Loucy (cell line): ENCODE measurements at regions not wholly inside any gene's neighbourhood (a gene's known extent, or its start where the extent isn't known, plus 50 kb on each side); places are given as distances from the start of the nearest gene placed in this dataset.

Experiments
- H2AFZ ChIP-seq: fragments of 200-600 bp; sonication (generic); 2 replicates; pipeline ENCODE4 v1.6.0; 2016; ENCODE audit warnings: antibody characterized with exemption, mild to moderate bottlenecking, low read length, moderate library complexity
- H3F3A ChIP-seq: fragments of 200-600 bp; 2 replicates; pipeline ENCODE4 v1.6.0; 2016; ENCODE audit warnings: antibody characterized with exemption, low read depth, mild to moderate bottlenecking
- H3K27me3 ChIP-seq: fragments of 200-600 bp; sonication (generic); 2 replicates; pipeline ENCODE4 v1.6.1; 2014; ENCODE audit warnings: low read length, mild to moderate bottlenecking; ENCODE audit not compliant: insufficient read depth, poor library complexity, severe bottlenecking
- H3K36me3 ChIP-seq: fragments of 200-600 bp; sonication (generic); 2 replicates; pipeline ENCODE4 v1.6.1; 2016; ENCODE audit warnings: low read length; ENCODE audit not compliant: insufficient read depth
- H3K4me1 ChIP-seq: fragments of 200-600 bp; sonication (generic); 2 replicates; pipeline ENCODE4 v1.5.1; 2014; ENCODE audit warnings: low read length, mild to moderate bottlenecking; ENCODE audit not compliant: insufficient read depth, poor library complexity, severe bottlenecking
- H3K4me2 ChIP-seq: fragments of 200-600 bp; sonication (generic); 2 replicates; pipeline ENCODE4 v1.6.0; 2014; ENCODE audit warnings: antibody characterized with exemption, low read length, low read depth, mild to moderate bottlenecking; ENCODE audit not compliant: poor library complexity, severe bottlenecking
- H3K4me3 ChIP-seq: fragments of 200-600 bp; sonication (generic); 2 replicates; pipeline ENCODE4 v1.5.1; 2014; ENCODE audit warnings: low read length, mild to moderate bottlenecking, mixed read lengths; ENCODE audit not compliant: poor library complexity, severe bottlenecking
- H3K79me2 ChIP-seq: fragments of 200-600 bp; sonication (generic); 2 replicates; pipeline ENCODE4 v1.6.1; 2014; ENCODE audit warnings: low read length; ENCODE audit not compliant: insufficient read depth
- H3K9ac ChIP-seq: fragments of 200-600 bp; sonication (generic); 2 replicates; pipeline ENCODE4 v1.6.0; 2014; ENCODE audit warnings: mild to moderate bottlenecking, low read depth, low read length, moderate library complexity; ENCODE audit not compliant: poor library complexity, severe bottlenecking
- H3K9me2 ChIP-seq: fragments of 200-600 bp; sonication (generic); replicated peaks from 2 replicates; pipeline ENCODE4 v1.6.1; 2016; ENCODE audit warnings: low read depth, low read length, mixed read lengths
- H3K9me3 ChIP-seq: fragments of 200-600 bp; sonication (generic); 2 replicates; pipeline ENCODE4 v1.6.1; 2014; ENCODE audit warnings: mild to moderate bottlenecking, antibody characterized with exemption, low read length, low read depth; ENCODE audit not compliant: insufficient read depth
- H4K20me1 ChIP-seq: fragments of 200-600 bp; sonication (generic); 2 replicates; pipeline ENCODE4 v1.6.0; 2014; ENCODE audit warnings: antibody characterized with exemption, low read length, mild to moderate bottlenecking; ENCODE audit not compliant: insufficient read depth, poor library complexity, severe bottlenecking
- CTCF ChIP-seq: fragments of 200-600 bp; sonication (generic); conservative IDR thresholded peaks from 2 replicates; pipeline ENCODE4 v1.5.1; 2014; ENCODE audit warnings: mild to moderate bottlenecking, antibody characterized with exemption, low read length
- EZH2phosphoT487 ChIP-seq: fragments of 200-600 bp; IDR thresholded peaks from 2 replicates; pipeline ENCODE4 v1.6.1; 2018; ENCODE audit warnings: antibody characterized with exemption, mild to moderate bottlenecking, moderate library complexity, borderline replicate concordance

DNA sequence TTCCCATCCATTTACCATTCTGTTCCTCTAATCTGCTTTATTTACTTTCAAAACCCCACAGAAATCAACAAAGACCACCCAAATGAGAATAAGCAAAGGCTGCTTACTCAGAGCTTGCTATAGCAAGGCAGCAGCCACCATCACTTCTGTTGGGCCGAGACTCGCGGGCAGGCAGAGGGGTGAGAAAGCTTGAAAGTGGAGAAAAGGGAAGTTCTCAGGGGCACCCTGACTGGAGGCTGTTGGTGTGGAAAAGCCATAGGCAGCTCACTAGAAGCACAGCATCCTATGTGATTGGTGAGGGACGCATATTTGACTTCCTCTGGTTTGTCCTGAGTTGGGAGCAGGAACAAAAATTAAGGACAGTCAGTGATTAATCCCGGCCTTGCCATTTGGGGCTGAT lies 269.7 kb upstream of the THSD7B start:
- no peak overlapping the region for H3K9ac ChIP-seq
- no peaks in the 10 kb centered on the region for H3K9me2 ChIP-seq
- no peak overlapping the region for H3K4me2 ChIP-seq
- no peak overlapping the region for H3K4me3 ChIP-seq
- H2AFZ ChIP-seq, result no peak overlapping the region
- TF ChIP-seq CTCF, result no peak
- H3K9me3 ChIP-seq, result no peaks in the 10 kb centered on the region
- no peaks in the 10 kb centered on the region for H3K36me3 ChIP-seq
- no peaks in the 10 kb centered on the region for H3F3A ChIP-seq
- no peaks in the 10 kb centered on the region for H3K79me2 ChIP-seq
- no peaks in the 10 kb centered on the region for H3K27me3 ChIP-seq
- H4K20me1 ChIP-seq, result no peaks in the 10 kb centered on the region
- no peaks in the 10 kb centered on the region for H3K4me1 ChIP-seq

DNA sequence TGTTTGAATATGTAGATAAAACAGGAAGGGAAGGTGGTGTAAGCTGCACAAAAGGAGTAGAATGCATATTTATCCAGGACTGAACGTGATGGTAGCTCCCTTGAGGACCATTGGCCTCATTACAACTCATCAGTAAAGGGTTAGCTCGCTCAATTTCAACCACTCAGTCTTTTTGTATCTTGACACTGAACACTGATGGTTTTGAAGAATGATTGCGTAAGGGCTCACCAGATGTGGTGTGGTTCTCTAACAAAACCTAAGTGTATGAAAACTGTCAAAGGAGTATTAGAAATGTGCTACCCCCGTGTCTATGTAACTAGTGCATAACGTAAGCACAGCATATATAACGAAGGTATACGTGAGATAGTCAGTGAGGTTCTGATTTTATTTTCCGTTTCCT lies 272.4 kb upstream of the THSD7B start:
- Histone ChIP-seq H2AFZ (no peak overlapping the region), H3K27me3 (no peaks in the 10 kb centered on the region), H4K20me1 (no peaks in the 10 kb centered on the region), H3K4me1 (no peaks in the 10 kb centered on the region), H3K36me3 (no peaks in the 10 kb centered on the region), H3K79me2 (no peaks in the 10 kb centered on the region), H3K4me2 (no peak overlapping the region), H3K9me3 (no peaks in the 10 kb centered on the region), H3K9ac (no peak overlapping the region), H3K9me2 (no peaks in the 10 kb centered on the region), H3K4me3 (no peak overlapping the region), H3F3A (no peaks in the 10 kb centered on the region)
- TF ChIP-seq EZH2phosphoT487 (no peak), CTCF (no peak)

GRCh38 chr2:136490100-136490499 lies 275.2 kb upstream of the THSD7B start:
- H3K9ac ChIP-seq, result no peak overlapping the region
- no peaks in the 10 kb centered on the region for H3K9me3 ChIP-seq
- H3K4me1 ChIP-seq, result no peaks in the 10 kb centered on the region
- H4K20me1 ChIP-seq, result no peaks in the 10 kb centered on the region
- no peaks in the 10 kb centered on the region for H3F3A ChIP-seq
- no peaks in the 10 kb centered on the region for H3K36me3 ChIP-seq
- no peaks in the 10 kb centered on the region for H3K79me2 ChIP-seq
- no peak overlapping the region for H3K4me3 ChIP-seq
- no peak overlapping the region for H2AFZ ChIP-seq
- no peaks in the 10 kb centered on the region for H3K9me2 ChIP-seq
- no peaks in the 10 kb centered on the region for H3K27me3 ChIP-seq
- TF ChIP-seq EZH2phosphoT487 (no peak), CTCF (no peak)
- H3K4me2 ChIP-seq, result no peak overlapping the region
